A673 (cell line): ENCODE measurements at regions not wholly inside any gene's neighbourhood (a gene's known extent, or its start where the extent isn't known, plus 50 kb on each side); places are given as distances from the start of the nearest gene placed in this dataset.
"Not testable (repeated sequence)": the region's sequence is repeated elsewhere in the genome, so short reads cannot be mapped to it uniquely, and the experiment has no call there.

Experiments used
- CTCF ChIP-seq: fragments of 300-800, 200-600 bp; sonication (generic); conservative IDR thresholded peaks from 2 replicates; pipeline ENCODE4 v1.5.1; 2017; ENCODE audit warnings: low read depth, mild to moderate bottlenecking, antibody characterized with exemption, low read length, moderate library complexity, mixed read lengths
- EZH2 ChIP-seq: fragments of 200-600 bp; sonication (generic); IDR thresholded peaks from 2 replicates; pipeline ENCODE4 v1.6.1; 2017; ENCODE audit warnings: borderline replicate concordance, low read depth, mild to moderate bottlenecking, mixed read lengths, antibody characterized with exemption, low read length; ENCODE audit not compliant: poor library complexity, severe bottlenecking

- not testable (repeated sequence) for TF ChIP-seq CTCF, EZH2
These were observed 256.6 kb downstream of the GOLGA6L6 start for GRCh38 chr15:20284891-20285535.
